Fibroblast of lung (primary cell): ENCODE measurements at regions not wholly inside any gene's neighbourhood (a gene's known extent, or its start where the extent isn't known, plus 50 kb on each side); places are given as distances from the start of the nearest gene placed in this dataset.

ENCODE experiments used
- DNase-seq, 2 donors: peaks; one replicate each; pipeline versions ENCODE4 v3.0.0 to v3.0.0-alpha.2; 2010; ENCODE audit warnings: low read depth in 2 of 2
- H2AFZ ChIP-seq: 2 replicates; pipeline ENCODE4 v1.5.1; 2012; ENCODE audit warnings: low read length, control low read depth, inconsistent platforms
- H3K27ac ChIP-seq: 2 replicates; pipeline ENCODE4 v1.5.1; 2011; ENCODE audit warnings: low read length, control low read depth; ENCODE audit not compliant: insufficient read depth
- H3K27me3 ChIP-seq: 2 replicates; pipeline ENCODE4 v1.5.1; 2011; ENCODE audit warnings: mild to moderate bottlenecking, low read length; ENCODE audit not compliant: control insufficient read depth, insufficient read depth
- H3K36me3 ChIP-seq: 2 replicates; pipeline ENCODE4 v1.5.1; 2011; ENCODE audit warnings: low read length; ENCODE audit not compliant: control insufficient read depth, insufficient read depth
- H3K4me1 ChIP-seq: 2 replicates; pipeline ENCODE4 v1.5.1; 2011; ENCODE audit warnings: low read length; ENCODE audit not compliant: control insufficient read depth, insufficient read depth; ENCODE audit errors: extremely low read depth
- H3K4me2 ChIP-seq: 2 replicates; pipeline ENCODE4 v1.5.1; 2011; ENCODE audit warnings: low read length, control low read depth; ENCODE audit not compliant: insufficient read depth; ENCODE audit errors: extremely low read depth
- H3K4me3 ChIP-seq, 4 experiments: fragments of 200-600 bp in 1 of 4; sonication (generic) in 1 of 4; replicated peaks in 1 of 4; 2 replicates each; pipeline ENCODE4 v1.5.1; 2011 to 2016; ENCODE audit warnings: low read length in 4 of 4, low read depth in 3 of 4, mild to moderate bottlenecking in 3 of 4, control low read depth in 2 of 4, inconsistent platforms in 1 of 4, mixed read lengths in 1 of 4; ENCODE audit not compliant: insufficient read depth in 1 of 4; ENCODE audit errors: control extremely low read depth in 1 of 4
- H3K79me2 ChIP-seq: 2 replicates; pipeline ENCODE4 v1.5.1; 2012; ENCODE audit warnings: mild to moderate bottlenecking, low read length, inconsistent platforms; ENCODE audit not compliant: control insufficient read depth, insufficient read depth
- H3K9ac ChIP-seq: 2 replicates; pipeline ENCODE4 v1.5.1; 2011; ENCODE audit warnings: mild to moderate bottlenecking, low read length, control low read depth; ENCODE audit not compliant: insufficient read depth
- H3K9me3 ChIP-seq: 2 replicates; pipeline ENCODE4 v1.5.1; 2012; ENCODE audit warnings: low read depth, low read length; ENCODE audit not compliant: control insufficient read depth, insufficient read depth
- H4K20me1 ChIP-seq: 2 replicates; pipeline ENCODE4 v1.5.1; 2011; ENCODE audit warnings: low read length; ENCODE audit not compliant: control insufficient read depth, insufficient read depth; ENCODE audit errors: extremely low read depth
- EZH2 ChIP-seq: IDR thresholded peaks from 2 replicates; pipeline ENCODE4 v1.5.1; 2012; ENCODE audit warnings: low read length, control low read depth, mild to moderate bottlenecking; ENCODE audit errors: missing control alignments
- TF ChIP-seq, protein P1 (sequence below), 2 donors: IDR thresholded peaks in 1 of 2; conservative IDR thresholded peaks in 1 of 2; 1 replicate in 1 of 2; 2 replicates in 1 of 2; pipeline ENCODE4 v1.5.1; 2011 to 2012; ENCODE audit warnings: low read length in 2 of 2, control low read depth in 1 of 2, inconsistent platforms in 1 of 2, low read depth in 1 of 2, mild to moderate bottlenecking in 1 of 2

DNA sequence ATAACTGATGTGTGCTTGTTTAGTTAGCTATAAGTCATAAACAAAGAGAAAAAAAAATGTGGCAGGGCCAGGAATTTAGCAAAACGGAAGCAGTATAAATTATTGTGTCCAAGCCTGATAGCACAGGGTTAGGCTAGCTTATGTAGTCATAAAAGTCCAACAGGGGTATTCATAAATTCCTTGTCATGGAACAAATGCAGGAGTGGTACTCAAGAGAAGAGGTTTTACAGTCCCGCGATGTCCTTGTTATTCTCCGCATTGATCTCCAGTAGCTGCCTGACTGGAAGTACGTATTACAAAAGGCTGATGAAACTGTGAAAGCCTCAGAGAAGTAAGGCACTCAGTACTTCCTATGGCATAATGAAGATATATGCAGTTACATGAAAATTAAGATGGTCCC is 336.9 kb upstream of the TRAM1L1 start:
- Histone ChIP-seq H3K27ac (no peak overlapping the region), H3K79me2 (no peaks in the 10 kb centered on the region), H3K9me3 (no peaks in the 10 kb centered on the region), H3K4me1 (no peaks in the 10 kb centered on the region), H3K4me3 (no peak overlapping the region), H4K20me1 (no peaks in the 10 kb centered on the region), H3K36me3 (no peaks in the 10 kb centered on the region), H3K27me3 (no peaks in the 10 kb centered on the region), H2AFZ (no peak overlapping the region), H3K4me2 (no peak overlapping the region), H3K9ac (no peak overlapping the region)
- TF ChIP-seq EZH2 = no peak
- TF ChIP-seq, protein P1, sequence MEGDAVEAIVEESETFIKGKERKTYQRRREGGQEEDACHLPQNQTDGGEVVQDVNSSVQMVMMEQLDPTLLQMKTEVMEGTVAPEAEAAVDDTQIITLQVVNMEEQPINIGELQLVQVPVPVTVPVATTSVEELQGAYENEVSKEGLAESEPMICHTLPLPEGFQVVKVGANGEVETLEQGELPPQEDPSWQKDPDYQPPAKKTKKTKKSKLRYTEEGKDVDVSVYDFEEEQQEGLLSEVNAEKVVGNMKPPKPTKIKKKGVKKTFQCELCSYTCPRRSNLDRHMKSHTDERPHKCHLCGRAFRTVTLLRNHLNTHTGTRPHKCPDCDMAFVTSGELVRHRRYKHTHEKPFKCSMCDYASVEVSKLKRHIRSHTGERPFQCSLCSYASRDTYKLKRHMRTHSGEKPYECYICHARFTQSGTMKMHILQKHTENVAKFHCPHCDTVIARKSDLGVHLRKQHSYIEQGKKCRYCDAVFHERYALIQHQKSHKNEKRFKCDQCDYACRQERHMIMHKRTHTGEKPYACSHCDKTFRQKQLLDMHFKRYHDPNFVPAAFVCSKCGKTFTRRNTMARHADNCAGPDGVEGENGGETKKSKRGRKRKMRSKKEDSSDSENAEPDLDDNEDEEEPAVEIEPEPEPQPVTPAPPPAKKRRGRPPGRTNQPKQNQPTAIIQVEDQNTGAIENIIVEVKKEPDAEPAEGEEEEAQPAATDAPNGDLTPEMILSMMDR (conservative IDR thresholded peaks at IDR 0.05 in 1 of 2, IDR thresholded peaks at IDR 0.05 in 1 of 2; ENCODE audit: low read depth in 1 of 2, low read length in 2 of 2) = no peak
- no peak for DNase-seq

DNA sequence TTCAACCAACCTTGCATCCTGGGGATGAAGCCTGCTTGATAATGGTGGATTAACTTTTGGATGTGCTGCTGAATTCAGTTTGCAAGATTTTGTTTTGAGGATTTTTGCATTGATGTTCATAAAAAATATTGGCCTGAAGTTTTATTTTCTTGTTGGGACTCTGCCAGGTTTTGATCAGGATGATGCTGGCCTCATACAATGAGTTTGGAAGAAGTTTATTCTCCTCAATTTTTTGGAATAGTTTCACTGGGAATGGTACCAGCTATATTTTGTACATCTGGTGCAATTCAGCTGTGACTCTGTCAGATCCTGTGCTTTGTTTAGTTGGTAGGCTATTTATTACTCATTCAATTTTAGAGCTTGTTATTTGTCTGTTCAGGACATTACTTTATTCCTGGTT is 340.3 kb upstream of the TRAM1L1 start:
- DNase-seq = no peak
- Histone ChIP-seq H3K27me3 (no peaks in the 10 kb centered on the region), H3K9me3 (no peaks in the 10 kb centered on the region), H3K4me1 (no peaks in the 10 kb centered on the region), H3K36me3 (no peaks in the 10 kb centered on the region), H3K9ac (no peak overlapping the region), H4K20me1 (no peaks in the 10 kb centered on the region), H3K27ac (no peak overlapping the region), H3K79me2 (no peaks in the 10 kb centered on the region), H3K4me3 (no peak overlapping the region), H3K4me2 (no peak overlapping the region), H2AFZ (no peak overlapping the region)
- TF ChIP-seq, protein P1 (conservative IDR thresholded peaks at IDR 0.05 in 1 of 2, IDR thresholded peaks at IDR 0.05 in 1 of 2; ENCODE audit: low read depth in 1 of 2, low read length in 2 of 2) = no peak
- no peak for TF ChIP-seq EZH2

DNA sequence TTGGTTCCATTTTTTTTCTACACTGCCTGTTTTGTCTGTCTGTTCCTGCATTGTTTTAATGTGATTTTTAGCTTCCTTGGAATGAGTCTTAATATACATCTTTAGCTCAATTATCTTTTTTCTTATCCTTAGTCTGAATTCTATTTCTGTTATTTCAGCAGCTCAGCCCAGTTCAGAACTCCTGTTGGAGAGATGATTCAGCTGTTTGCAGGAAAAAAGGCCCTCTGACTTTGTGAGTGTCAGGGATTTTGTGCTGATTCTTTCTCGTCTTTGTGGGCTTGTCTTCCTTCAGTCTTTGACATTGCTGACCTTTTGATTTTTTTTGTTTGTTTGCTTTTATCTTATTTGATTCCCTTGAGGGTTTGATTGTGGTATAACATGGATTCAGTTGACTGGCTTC is 343.2 kb upstream of the TRAM1L1 start:
- H3K27ac ChIP-seq = no peak overlapping the region
- no peak overlapping the region for H3K9ac ChIP-seq
- H3K79me2 ChIP-seq = no peaks in the 10 kb centered on the region
- no peaks in the 10 kb centered on the region for H3K9me3 ChIP-seq
- no peaks in the 10 kb centered on the region for H3K4me1 ChIP-seq
- DNase-seq = no peak
- no peaks in the 10 kb centered on the region for H4K20me1 ChIP-seq
- no peak for TF ChIP-seq EZH2
- TF ChIP-seq, protein P1 (conservative IDR thresholded peaks at IDR 0.05 in 1 of 2, IDR thresholded peaks at IDR 0.05 in 1 of 2; ENCODE audit: low read depth in 1 of 2, low read length in 2 of 2) = no peak
- no peak overlapping the region for H3K4me3 ChIP-seq
- H3K36me3 ChIP-seq = no peaks in the 10 kb centered on the region
- no peak overlapping the region for H2AFZ ChIP-seq
- no peak overlapping the region for H3K4me2 ChIP-seq
- H3K27me3 ChIP-seq = no peaks in the 10 kb centered on the region
